CD8-positive, alpha-beta memory T cell (primary cell): ENCODE measurements at regions not wholly inside any gene's neighbourhood (a gene's known extent, or its start where the extent isn't known, plus 50 kb on each side); places are given as distances from the start of the nearest gene placed in this dataset.
A peak's percentile ranks its signal among the peaks of the same experiment; 100 is the strongest.

Source experiments
- CTCF ChIA-PET: fragments of 350-600 bp; sonication (Branson Sonifier 250); formaldehyde crosslinking; loops from one replicate; lab custom pipeline; 2021; ENCODE audit warnings: antibody characterized with exemption; lab: Charles Lee
- POLR2A ChIA-PET: fragments of 350-600 bp; sonication (Branson Sonifier 250); formaldehyde crosslinking; loops from one replicate; lab custom pipeline; 2021; ENCODE audit warnings: antibody characterized with exemption; lab: Charles Lee
- DNase-seq, 5 donors: peaks; one replicate each; pipeline versions ENCODE4 v3.0.0 to v3.0.0-alpha.2; 2020 to 2022; ENCODE audit warnings: mixed read lengths in 1 of 5
- H3K27ac ChIP-seq: one replicate; pipeline ENCODE4 v1.7.0; 2013; ENCODE audit warnings: low read depth, mild to moderate bottlenecking, low read length, moderate library complexity
- H3K27me3 ChIP-seq: 2 replicates; pipeline ENCODE4 v1.7.0; 2013; ENCODE audit warnings: low read length, mild to moderate bottlenecking; ENCODE audit not compliant: insufficient read depth, poor library complexity, severe bottlenecking
- H3K36me3 ChIP-seq: 2 replicates; pipeline ENCODE4 v1.7.0; 2013; ENCODE audit warnings: mild to moderate bottlenecking, low read length, moderate library complexity; ENCODE audit not compliant: insufficient read depth
- H3K4me1 ChIP-seq: 2 replicates; pipeline ENCODE4 v1.7.0; 2013; ENCODE audit warnings: mild to moderate bottlenecking, low read length, moderate library complexity; ENCODE audit not compliant: insufficient read depth
- H3K4me3 ChIP-seq: 2 replicates; pipeline ENCODE4 v1.7.0; 2013; ENCODE audit warnings: mild to moderate bottlenecking, low read length
- H3K9me3 ChIP-seq: 2 replicates; pipeline ENCODE4 v1.7.0; 2013; ENCODE audit warnings: mild to moderate bottlenecking, low read length
- H3K27ac Mint-ChIP-seq, 8 donors: one replicate each; pipeline ENCODE4 v1.8.0; 2020 to 2021; ENCODE audit warnings: mixed read lengths in 8 of 8, mild to moderate bottlenecking in 6 of 8, inconsistent platforms in 3 of 8, moderate library complexity in 3 of 8
- H3K27me3 Mint-ChIP-seq, 2 donors: one replicate each; pipeline ENCODE4 v1.8.0; 2020 to 2021; ENCODE audit warnings: mixed read lengths in 2 of 2, mild to moderate bottlenecking in 1 of 2, moderate library complexity in 1 of 2
- H3K36me3 Mint-ChIP-seq, 3 donors: one replicate each; pipeline ENCODE4 v1.8.0; 2020 to 2021; ENCODE audit warnings: mixed read lengths in 3 of 3, inconsistent platforms in 1 of 3, mild to moderate bottlenecking in 1 of 3
- H3K4me1 Mint-ChIP-seq, 3 donors: one replicate each; pipeline ENCODE4 v1.8.0; 2020 to 2021; ENCODE audit warnings: mixed read lengths in 3 of 3, inconsistent platforms in 1 of 3, mild to moderate bottlenecking in 1 of 3
- H3K4me3 Mint-ChIP-seq, 7 donors: one replicate each; pipeline ENCODE4 v1.8.0; 2020 to 2021; ENCODE audit warnings: mixed read lengths in 7 of 7, mild to moderate bottlenecking in 6 of 7, moderate library complexity in 4 of 7, inconsistent platforms in 2 of 7
- H3K9me3 Mint-ChIP-seq, 5 donors: one replicate each; pipeline ENCODE4 v1.8.0; 2020 to 2022; ENCODE audit warnings: mixed read lengths in 5 of 5, mild to moderate bottlenecking in 3 of 5, moderate library complexity in 2 of 5, inconsistent platforms in 1 of 5

DNA sequence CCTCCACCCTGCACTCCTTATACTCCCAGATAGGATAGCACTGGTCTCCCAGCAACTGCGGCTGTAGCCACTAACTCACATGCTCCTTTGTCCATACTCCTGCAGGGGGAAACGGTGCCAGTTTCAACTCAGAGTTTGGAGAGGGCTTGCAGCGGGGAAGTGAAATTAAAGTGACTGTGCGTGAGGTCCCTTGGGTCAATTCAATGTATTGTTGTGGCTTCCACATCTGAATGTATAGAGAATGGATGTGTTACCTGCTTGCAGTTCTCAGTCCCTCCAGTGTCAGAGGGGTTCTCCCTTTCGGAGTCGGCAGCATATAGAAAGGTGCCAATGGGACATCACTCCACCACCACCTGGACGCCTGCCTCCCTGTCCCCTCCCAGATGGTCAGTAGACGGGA is 93.6 kb upstream of the CNKSR3 start:
- Mint-ChIP-seq H3K4me3 (no peak overlapping the region), H3K36me3 (no peaks in the 10 kb centered on the region), H3K27ac (no peak overlapping the region), H3K4me1 (peaks cover 18 to 25% (median 23%) of the 10 kb centered on the region in 3 donors), H3K9me3 (no peaks in the 10 kb centered on the region), H3K27me3 (peaks cover 0 to 3% of the 10 kb centered on the region in 2 donors)
- H3K4me1 ChIP-seq, result peaks cover 14% of the 10 kb centered on the region
- no peak overlapping the region for H3K27ac ChIP-seq
- no peak overlapping the region for H3K4me3 ChIP-seq
- no peaks in the 10 kb centered on the region for H3K36me3 ChIP-seq
- no peaks in the 10 kb centered on the region for H3K9me3 ChIP-seq
- no peak for DNase-seq
- H3K27me3 ChIP-seq, result no peaks in the 10 kb centered on the region
- ChIA-PET POLR2A (no interaction called here), CTCF (no interaction called here)

DNA sequence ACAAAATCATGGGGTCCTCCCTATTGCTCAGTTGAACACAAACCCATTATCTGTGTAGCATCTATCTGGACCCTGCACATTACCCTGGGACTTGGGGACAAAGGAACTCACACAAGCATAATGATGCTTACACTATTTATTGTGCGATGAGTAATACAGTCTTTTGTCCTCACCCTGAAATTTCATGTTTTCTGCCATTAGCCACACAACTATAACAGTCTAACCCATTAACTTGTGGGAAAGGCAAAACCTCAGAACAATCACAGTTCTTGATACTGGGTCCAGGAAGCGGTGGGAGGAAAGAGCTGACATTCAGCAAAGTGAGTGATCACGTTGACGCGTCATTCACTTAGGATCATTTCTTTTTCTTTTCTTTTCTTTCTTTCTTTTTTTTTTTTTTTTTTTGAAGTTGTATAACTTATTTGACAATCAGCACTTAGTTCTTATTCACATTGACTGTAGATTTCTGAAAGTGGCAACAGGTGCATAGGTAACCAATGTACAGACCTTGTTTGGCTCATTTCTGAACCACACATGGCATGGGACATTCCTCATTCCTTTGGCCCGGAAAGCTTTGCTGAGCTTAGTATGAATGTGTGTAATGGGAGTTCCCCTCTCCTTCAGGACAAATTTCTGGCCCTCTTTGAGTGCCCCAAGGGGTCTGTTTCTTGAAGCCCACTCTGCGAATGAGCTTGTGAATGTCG is 94.8 kb upstream of the CNKSR3 start:
- Histone ChIP-seq H3K27me3 (no peaks in the 10 kb centered on the region), H3K9me3 (no peaks in the 10 kb centered on the region), H3K27ac (no peak overlapping the region), H3K36me3 (no peaks in the 10 kb centered on the region), H3K4me1 (peaks cover 14% of the 10 kb centered on the region), H3K4me3 (no peak overlapping the region)
- Mint-ChIP-seq H3K27me3 (peaks cover 0 to 3% of the 10 kb centered on the region in 2 donors), H3K27ac (peak overlapping the region in 6 of 8 donors; percentile 13 to 93 (median 74)), H3K9me3 (no peaks in the 10 kb centered on the region), H3K36me3 (no peaks in the 10 kb centered on the region), H3K4me3 (peak overlapping the region in 4 of 7 donors; percentile 22 to 65 (median 38)), H3K4me1 (peaks cover 18 to 25% (median 23%) of the 10 kb centered on the region in 3 donors)
- ChIA-PET POLR2A (interaction anchor here (0.7 kb wide), 1 partner anchor 202 kb away, joined by 5 read pairs; no protein-coding TSS in a partner anchor), CTCF (no interaction called here)
- peak in 1 of 5 donors; percentile 21 for DNase-seq

- H3K27ac ChIP-seq, result no peak overlapping the region
- no peaks in the 10 kb centered on the region for H3K9me3 ChIP-seq
- Mint-ChIP-seq H3K4me1 (peaks cover 18 to 25% (median 23%) of the 10 kb centered on the region in 3 donors), H3K27ac (peak overlapping the region in 7 of 8 donors; percentile 13 to 93 (median 73)), H3K36me3 (no peaks in the 10 kb centered on the region), H3K4me3 (peak overlapping the region in 4 of 7 donors; percentile 24 to 63 (median 53)), H3K27me3 (peaks cover 0 to 3% of the 10 kb centered on the region in 2 donors), H3K9me3 (no peaks in the 10 kb centered on the region)
- DNase-seq, result no peak
- H3K27me3 ChIP-seq, result no peaks in the 10 kb centered on the region
- CTCF ChIA-PET, result no interaction called here
- POLR2A ChIA-PET, result no interaction called here
- H3K4me1 ChIP-seq, result peaks cover 14% of the 10 kb centered on the region
- H3K36me3 ChIP-seq, result no peaks in the 10 kb centered on the region
- no peak overlapping the region for H3K4me3 ChIP-seq
Measured at GRCh38 chr6:154605882-154606370, 95.4 kb upstream of the CNKSR3 start.

- no peaks in the 10 kb centered on the region for H3K9me3 ChIP-seq
- DNase-seq, result peak; percentile 3 to 61 (median 39)
- Mint-ChIP-seq H3K9me3 (no peaks in the 10 kb centered on the region), H3K4me1 (peaks cover 18 to 25% (median 23%) of the 10 kb centered on the region in 3 donors), H3K4me3 (peak overlapping the region in 4 of 7 donors; percentile 42 to 63 (median 53)), H3K27ac (peak overlapping the region in 6 of 8 donors; percentile 13 to 93 (median 68)), H3K27me3 (peaks cover 0 to 3% of the 10 kb centered on the region in 2 donors), H3K36me3 (no peaks in the 10 kb centered on the region)
- CTCF ChIA-PET, result no interaction called here
- peaks cover 14% of the 10 kb centered on the region for H3K4me1 ChIP-seq
- H3K4me3 ChIP-seq, result no peak overlapping the region
- POLR2A ChIA-PET, result no interaction called here
- H3K36me3 ChIP-seq, result no peaks in the 10 kb centered on the region
- H3K27ac ChIP-seq, result no peak overlapping the region
- no peaks in the 10 kb centered on the region for H3K27me3 ChIP-seq
Measured at GRCh38 chr6:154606457-154606856, 96.0 kb upstream of the CNKSR3 start.

- ChIA-PET POLR2A (no interaction called here), CTCF (no interaction called here)
- Mint-ChIP-seq H3K27ac (peak overlapping the region in 6 of 8 donors; percentile 13 to 93 (median 58)), H3K36me3 (no peaks in the 10 kb centered on the region), H3K9me3 (no peaks in the 10 kb centered on the region), H3K4me1 (peaks cover 18 to 25% (median 23%) of the 10 kb centered on the region in 3 donors), H3K4me3 (peak overlapping the region in 4 of 7 donors; percentile 35 to 63 (median 40)), H3K27me3 (peaks cover 0 to 3% of the 10 kb centered on the region in 2 donors)
- Histone ChIP-seq H3K4me1 (peaks cover 14% of the 10 kb centered on the region), H3K4me3 (no peak overlapping the region), H3K9me3 (no peaks in the 10 kb centered on the region), H3K36me3 (no peaks in the 10 kb centered on the region), H3K27me3 (no peaks in the 10 kb centered on the region), H3K27ac (no peak overlapping the region)
- DNase-seq, result no peak
Measured at GRCh38 chr6:154606860-154607259, 96.4 kb upstream of the CNKSR3 start.

GRCh38 chr6:154611241-154611640 is 100.8 kb upstream of the CNKSR3 start:
- ChIA-PET CTCF (no interaction called here), POLR2A (no interaction called here)
- no peak overlapping the region for H3K27ac Mint-ChIP-seq
- Histone ChIP-seq H3K36me3 (no peaks in the 10 kb centered on the region), H3K9me3 (no peaks in the 10 kb centered on the region), H3K4me3 (no peak overlapping the region), H3K27ac (no peak overlapping the region), H3K4me1 (peaks cover 6% of the 10 kb centered on the region), H3K27me3 (no peaks in the 10 kb centered on the region)
- no peak for DNase-seq
- H3K27me3 Mint-ChIP-seq, result peaks cover 0 to 5% of the 10 kb centered on the region in 2 donors
- H3K9me3 Mint-ChIP-seq, result no peaks in the 10 kb centered on the region
- H3K4me1 Mint-ChIP-seq, result peaks cover 7 to 12% (median 10%) of the 10 kb centered on the region in 3 donors
- H3K36me3 Mint-ChIP-seq, result peaks cover 0 to 1% (median 0%) of the 10 kb centered on the region in 3 donors
- no peak overlapping the region for H3K4me3 Mint-ChIP-seq

DNA sequence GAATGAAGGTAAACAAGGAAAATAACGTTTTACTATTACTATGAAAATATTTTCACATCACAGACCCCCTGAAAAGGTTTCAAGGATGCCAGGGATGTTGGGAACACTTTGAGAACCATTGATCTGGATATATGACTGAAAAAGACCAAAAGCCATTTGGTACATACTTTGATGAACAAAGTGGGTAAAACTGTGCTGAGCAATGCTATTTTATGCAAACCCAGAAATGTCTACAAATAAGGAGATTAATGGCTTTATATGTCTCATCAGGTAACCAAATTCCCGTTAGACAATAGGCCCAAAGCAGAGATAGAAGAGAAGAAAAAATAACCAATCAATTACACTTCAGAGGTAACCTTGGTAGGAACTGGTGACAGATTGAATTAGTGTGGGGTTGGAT is 101.4 kb upstream of the CNKSR3 start:
- H3K4me1 ChIP-seq, result peaks cover under 1% of the 10 kb centered on the region
- H3K27ac Mint-ChIP-seq, result no peak overlapping the region
- no peaks in the 10 kb centered on the region for H3K27me3 ChIP-seq
- H3K36me3 ChIP-seq, result no peaks in the 10 kb centered on the region
- H3K4me3 Mint-ChIP-seq, result no peak overlapping the region
- peaks cover 0 to 5% of the 10 kb centered on the region in 2 donors for H3K27me3 Mint-ChIP-seq
- H3K4me3 ChIP-seq, result no peak overlapping the region
- peaks cover 0 to 1% (median 0%) of the 10 kb centered on the region in 3 donors for H3K36me3 Mint-ChIP-seq
- POLR2A ChIA-PET, result no interaction called here
- H3K9me3 Mint-ChIP-seq, result no peaks in the 10 kb centered on the region
- DNase-seq, result no peak
- no peaks in the 10 kb centered on the region for H3K9me3 ChIP-seq
- CTCF ChIA-PET, result no interaction called here
- H3K27ac ChIP-seq, result no peak overlapping the region
- peaks cover 2 to 6% (median 4%) of the 10 kb centered on the region in 3 donors for H3K4me1 Mint-ChIP-seq

DNA sequence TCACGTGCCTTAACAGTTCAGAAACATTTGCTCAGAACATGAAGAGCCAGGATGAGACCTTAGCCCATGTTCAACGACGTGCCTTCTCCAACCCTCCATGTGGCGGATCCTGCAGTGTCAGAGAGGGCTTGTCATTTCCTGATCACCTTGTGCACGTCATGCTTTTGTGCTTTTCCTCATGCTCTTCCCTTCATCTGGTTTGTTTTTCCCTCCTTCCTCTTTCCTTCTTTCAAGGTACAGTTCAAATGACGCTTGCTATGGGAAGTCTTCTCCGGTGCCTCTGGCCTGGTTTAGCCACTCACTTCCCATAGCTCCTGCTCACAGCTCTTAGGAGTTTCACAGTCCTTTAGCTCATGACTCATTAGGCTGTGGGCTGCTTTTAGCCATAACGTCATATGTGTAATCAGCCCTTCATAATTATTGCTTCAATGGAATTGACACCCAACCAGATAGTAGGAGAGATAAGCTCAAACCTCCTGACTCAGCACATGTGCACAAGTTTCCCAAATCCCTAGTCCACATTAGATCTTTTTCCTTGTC is 102.7 kb upstream of the CNKSR3 start:
- no peak overlapping the region for H3K4me3 Mint-ChIP-seq
- H3K27me3 ChIP-seq, result no peaks in the 10 kb centered on the region

More for the DNA sequence above, 102.7 kb upstream of the CNKSR3 start:
- Histone ChIP-seq H3K4me3 (no peak overlapping the region), H3K4me1 (no peaks in the 10 kb centered on the region), H3K36me3 (no peaks in the 10 kb centered on the region), H3K27ac (no peak overlapping the region), H3K9me3 (no peaks in the 10 kb centered on the region)
- POLR2A ChIA-PET, result no interaction called here
- Mint-ChIP-seq H3K27ac (no peak overlapping the region), H3K27me3 (peaks cover 0 to 5% of the 10 kb centered on the region in 2 donors), H3K4me1 (no peaks in the 10 kb centered on the region), H3K36me3 (peaks cover 0 to 1% (median 0%) of the 10 kb centered on the region in 3 donors), H3K9me3 (no peaks in the 10 kb centered on the region)
- DNase-seq, result no peak
- CTCF ChIA-PET, result no interaction called here
